ENCODE measurements at regions not wholly inside any gene's neighbourhood (a gene's known extent, or its start where the extent isn't known, plus 50 kb on each side); places are given as distances from the start of the nearest gene placed in this dataset.
A peak's percentile ranks its signal among the peaks of the same experiment; 100 is the strongest.

DNA sequence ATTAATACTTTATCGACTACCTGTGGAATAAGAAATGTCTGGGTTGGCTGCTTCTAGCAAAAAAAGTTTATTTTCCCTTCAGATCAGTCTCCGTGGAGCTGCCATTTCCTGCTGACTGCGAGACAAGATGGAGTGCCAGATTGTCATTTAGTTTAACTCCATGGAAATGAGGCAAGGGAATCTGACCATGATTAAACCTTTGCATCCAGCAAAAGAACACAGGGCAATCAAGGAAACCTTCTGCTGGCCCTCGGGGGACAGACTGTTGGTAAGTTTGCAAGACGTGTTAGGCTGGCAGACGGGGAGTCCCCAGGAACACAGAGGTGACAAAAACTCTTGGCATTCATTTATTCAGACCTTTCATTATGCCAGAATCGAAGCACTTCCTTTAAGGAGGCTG is 52.2 kb upstream of the SPACA1 start:
- Histone ChIP-seq H3K9ac (ENCODE audit: low read depth in 1 of 2, low read length in 2 of 2) (no peak overlapping the region), H3K9me3 (ENCODE audit: control insufficient read depth in 2 of 2, low read length in 2 of 2) (no peaks in the 10 kb centered on the region), H3K27me3 (ENCODE audit: control insufficient read depth in 2 of 2, insufficient read depth in 2 of 2, low read length in 2 of 2) (no peaks in the 10 kb centered on the region), H3K27ac (ENCODE audit: low read depth in 2 of 2, low read length in 2 of 2) (no peak overlapping the region), H3K4me1 (ENCODE audit: control insufficient read depth in 2 of 2, insufficient read depth in 2 of 2, low read length in 2 of 2) (no peaks in the 10 kb centered on the region), H3K4me3 (ENCODE audit: low read length in 2 of 2) (no peak overlapping the region), H3K36me3 (ENCODE audit: control insufficient read depth in 2 of 2, insufficient read depth in 2 of 2, low read length in 2 of 2) (no peaks in the 10 kb centered on the region)

DNA sequence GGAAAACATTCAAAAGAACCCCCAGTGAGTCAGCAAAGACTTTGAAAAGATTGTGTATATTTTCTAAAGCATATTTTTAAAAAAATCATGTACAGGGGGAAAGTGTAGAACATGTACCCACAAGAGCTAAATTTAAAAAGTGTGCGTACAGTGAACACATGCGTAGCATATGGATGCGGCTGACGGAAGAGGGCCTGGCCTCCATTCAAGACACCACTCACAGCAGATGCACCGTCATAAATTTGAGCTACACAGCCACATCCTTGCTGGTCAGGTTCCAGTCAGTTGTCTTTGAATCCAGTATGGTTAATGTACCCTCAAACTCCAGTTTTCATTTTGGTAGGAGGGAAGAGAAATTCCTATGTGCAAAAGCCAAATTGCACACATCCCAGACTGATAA is 54.3 kb upstream of the SPACA1 start:
- Histone ChIP-seq H3K9me3 (ENCODE audit: control insufficient read depth in 2 of 2, low read length in 2 of 2) (no peaks in the 10 kb centered on the region), H3K27ac (ENCODE audit: low read depth in 2 of 2, low read length in 2 of 2) (no peak overlapping the region), H3K36me3 (ENCODE audit: control insufficient read depth in 2 of 2, insufficient read depth in 2 of 2, low read length in 2 of 2) (no peaks in the 10 kb centered on the region), H3K9ac (ENCODE audit: low read depth in 1 of 2, low read length in 2 of 2) (no peak overlapping the region), H3K27me3 (ENCODE audit: control insufficient read depth in 2 of 2, insufficient read depth in 2 of 2, low read length in 2 of 2) (no peaks in the 10 kb centered on the region), H3K4me3 (ENCODE audit: low read length in 2 of 2) (no peak overlapping the region), H3K4me1 (ENCODE audit: control insufficient read depth in 2 of 2, insufficient read depth in 2 of 2, low read length in 2 of 2) (no peaks in the 10 kb centered on the region)

DNA sequence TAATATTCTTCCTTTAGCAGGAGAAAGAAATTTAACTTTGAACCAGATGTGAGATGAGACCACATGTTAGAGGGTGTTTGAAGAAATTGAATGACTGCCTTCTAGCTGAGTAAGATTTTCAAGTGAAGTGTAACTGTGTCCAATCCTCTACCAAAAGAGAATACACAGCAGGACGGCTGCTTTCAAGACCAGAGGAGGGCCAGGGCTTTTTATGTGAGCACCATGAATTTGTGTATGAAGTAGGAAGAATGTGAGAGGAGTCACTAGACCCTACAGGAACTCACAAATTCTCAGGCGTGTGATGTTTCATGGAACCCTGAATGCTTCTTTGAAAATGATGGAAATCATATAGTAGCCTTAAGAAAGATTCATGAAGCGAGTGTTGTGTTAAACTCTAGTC is 56.8 kb upstream of the SPACA1 start:
- Histone ChIP-seq H3K27ac (ENCODE audit: low read depth in 2 of 2, low read length in 2 of 2) (no peak overlapping the region), H3K4me3 (ENCODE audit: low read length in 2 of 2) (no peak overlapping the region), H3K9me3 (ENCODE audit: control insufficient read depth in 2 of 2, low read length in 2 of 2) (no peaks in the 10 kb centered on the region), H3K27me3 (ENCODE audit: control insufficient read depth in 2 of 2, insufficient read depth in 2 of 2, low read length in 2 of 2) (no peaks in the 10 kb centered on the region), H3K9ac (ENCODE audit: low read depth in 1 of 2, low read length in 2 of 2) (no peak overlapping the region), H3K36me3 (ENCODE audit: control insufficient read depth in 2 of 2, insufficient read depth in 2 of 2, low read length in 2 of 2) (no peaks in the 10 kb centered on the region), H3K4me1 (ENCODE audit: control insufficient read depth in 2 of 2, insufficient read depth in 2 of 2, low read length in 2 of 2) (no peaks in the 10 kb centered on the region)

DNA sequence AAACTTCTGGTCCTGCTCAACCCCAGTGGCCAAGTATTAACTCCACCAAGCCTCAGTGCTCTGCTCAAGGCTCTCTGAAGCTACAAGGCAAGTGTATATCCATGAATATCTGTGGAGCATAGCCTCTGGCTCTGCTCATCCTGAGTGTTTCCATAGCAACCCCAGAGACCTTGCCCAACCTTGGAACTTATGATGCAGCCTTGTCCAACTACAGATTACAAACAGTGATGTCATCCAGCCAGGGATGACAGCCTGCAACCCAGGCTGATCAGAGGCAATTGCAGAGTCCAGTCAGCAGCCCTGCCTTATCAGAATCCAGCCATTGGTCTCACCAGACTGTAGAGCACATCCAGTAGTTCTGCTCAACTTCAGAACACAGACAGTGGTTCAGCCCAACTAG is 65.5 kb upstream of the SPACA1 start:
- Histone ChIP-seq H3K4me1 (ENCODE audit: control insufficient read depth in 2 of 2, insufficient read depth in 2 of 2, low read length in 2 of 2) (no peaks in the 10 kb centered on the region), H3K4me3 (ENCODE audit: low read length in 2 of 2) (no peak overlapping the region), H3K36me3 (ENCODE audit: control insufficient read depth in 2 of 2, insufficient read depth in 2 of 2, low read length in 2 of 2) (no peaks in the 10 kb centered on the region), H3K27me3 (ENCODE audit: control insufficient read depth in 2 of 2, insufficient read depth in 2 of 2, low read length in 2 of 2) (no peaks in the 10 kb centered on the region), H3K27ac (ENCODE audit: low read depth in 2 of 2, low read length in 2 of 2) (no peak overlapping the region), H3K9ac (ENCODE audit: low read depth in 1 of 2, low read length in 2 of 2) (no peak overlapping the region), H3K9me3 (ENCODE audit: control insufficient read depth in 2 of 2, low read length in 2 of 2) (no peaks in the 10 kb centered on the region)

DNA sequence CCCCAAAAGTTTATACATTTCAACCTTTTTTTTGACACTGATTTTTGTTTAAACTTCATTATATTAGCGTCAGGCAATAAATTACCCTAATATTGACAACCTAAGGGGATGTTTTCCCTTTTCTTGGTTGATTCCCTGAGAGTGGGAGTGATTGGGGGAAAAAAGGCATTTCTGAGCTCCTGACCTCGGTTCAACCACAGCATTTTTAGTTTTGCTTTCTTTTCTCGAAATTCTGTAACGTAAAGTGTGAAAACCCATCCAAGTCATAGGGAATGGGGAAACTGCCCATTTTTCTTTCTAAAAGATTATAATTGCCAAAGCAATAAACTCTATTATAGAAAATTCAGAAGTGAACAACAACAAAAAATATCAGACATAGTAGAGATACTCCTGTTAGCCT is 67.9 kb upstream of the SPACA1 start:
- H3K36me3 ChIP-seq (ENCODE audit: control insufficient read depth in 2 of 2, insufficient read depth in 2 of 2, low read length in 2 of 2), result no peaks in the 10 kb centered on the region
- H3K4me3 ChIP-seq (ENCODE audit: low read length in 2 of 2), result no peak overlapping the region
- H3K9ac ChIP-seq (ENCODE audit: low read depth in 1 of 2, low read length in 2 of 2), result no peak overlapping the region
- H3K27ac ChIP-seq (ENCODE audit: low read depth in 2 of 2, low read length in 2 of 2), result no peak overlapping the region
- H3K4me1 ChIP-seq (ENCODE audit: control insufficient read depth in 2 of 2, insufficient read depth in 2 of 2, low read length in 2 of 2), result no peaks in the 10 kb centered on the region
- H3K27me3 ChIP-seq (ENCODE audit: control insufficient read depth in 2 of 2, insufficient read depth in 2 of 2, low read length in 2 of 2), result no peaks in the 10 kb centered on the region
- no peaks in the 10 kb centered on the region for H3K9me3 ChIP-seq (ENCODE audit: control insufficient read depth in 2 of 2, low read length in 2 of 2)

DNA sequence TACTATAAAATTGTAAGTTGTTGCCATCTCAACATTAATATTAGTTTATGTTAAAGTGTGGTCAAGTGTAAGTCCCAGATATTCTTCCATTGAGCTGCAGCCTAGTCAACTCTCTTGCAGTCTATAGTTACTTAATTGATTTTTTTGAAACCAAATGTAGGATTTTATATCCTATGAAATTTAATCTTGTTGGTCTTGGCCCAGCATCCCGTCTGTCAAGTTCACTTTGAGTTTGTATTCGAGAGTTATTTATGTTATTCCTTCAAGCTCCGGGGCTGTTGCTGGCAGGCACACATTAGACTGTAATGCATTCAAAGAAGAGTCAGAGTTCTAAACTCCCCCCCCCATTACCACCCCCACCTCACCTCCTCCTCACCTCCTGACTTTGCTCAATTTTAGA is 71.0 kb upstream of the SPACA1 start:
- H3K4me3 ChIP-seq (ENCODE audit: low read length in 2 of 2), result no peak overlapping the region
- H3K36me3 ChIP-seq (ENCODE audit: control insufficient read depth in 2 of 2, insufficient read depth in 2 of 2, low read length in 2 of 2), result no peaks in the 10 kb centered on the region
- H3K27ac ChIP-seq (ENCODE audit: low read depth in 2 of 2, low read length in 2 of 2), result no peak overlapping the region
- no peaks in the 10 kb centered on the region for H3K9me3 ChIP-seq (ENCODE audit: control insufficient read depth in 2 of 2, low read length in 2 of 2)
- no peaks in the 10 kb centered on the region for H3K4me1 ChIP-seq (ENCODE audit: control insufficient read depth in 2 of 2, insufficient read depth in 2 of 2, low read length in 2 of 2)
- H3K9ac ChIP-seq (ENCODE audit: low read depth in 1 of 2, low read length in 2 of 2), result no peak overlapping the region
- H3K27me3 ChIP-seq (ENCODE audit: control insufficient read depth in 2 of 2, insufficient read depth in 2 of 2, low read length in 2 of 2), result no peaks in the 10 kb centered on the region

DNA sequence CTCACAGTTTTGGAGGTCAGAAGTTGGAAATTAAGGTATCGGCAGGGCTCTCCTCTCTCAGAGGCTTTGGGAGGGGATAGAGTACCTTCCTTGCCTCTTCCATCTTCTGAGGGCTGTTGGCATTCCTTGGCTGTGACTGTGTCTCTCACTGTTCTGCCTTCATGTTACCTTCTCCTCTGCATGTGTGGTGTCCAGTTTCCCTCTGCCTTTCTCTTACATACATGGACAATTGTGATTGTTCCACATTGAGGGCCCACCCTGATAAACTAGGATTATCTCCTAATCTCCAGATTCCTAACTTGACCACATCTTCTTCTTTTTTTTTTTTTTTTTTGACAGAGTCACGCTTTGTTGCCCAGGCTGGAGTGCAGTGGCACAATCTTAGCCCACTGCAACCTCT is 72.1 kb upstream of the SPACA1 start:
- H3K9ac ChIP-seq (ENCODE audit: low read depth in 1 of 2, low read length in 2 of 2), result no peak overlapping the region
- no peaks in the 10 kb centered on the region for H3K27me3 ChIP-seq (ENCODE audit: control insufficient read depth in 2 of 2, insufficient read depth in 2 of 2, low read length in 2 of 2)
- H3K4me3 ChIP-seq (ENCODE audit: low read length in 2 of 2), result no peak overlapping the region
- no peak overlapping the region for H3K27ac ChIP-seq (ENCODE audit: low read depth in 2 of 2, low read length in 2 of 2)
- H3K9me3 ChIP-seq (ENCODE audit: control insufficient read depth in 2 of 2, low read length in 2 of 2), result no peaks in the 10 kb centered on the region
- H3K36me3 ChIP-seq (ENCODE audit: control insufficient read depth in 2 of 2, insufficient read depth in 2 of 2, low read length in 2 of 2), result no peaks in the 10 kb centered on the region
- H3K4me1 ChIP-seq (ENCODE audit: control insufficient read depth in 2 of 2, insufficient read depth in 2 of 2, low read length in 2 of 2), result no peaks in the 10 kb centered on the region

DNA sequence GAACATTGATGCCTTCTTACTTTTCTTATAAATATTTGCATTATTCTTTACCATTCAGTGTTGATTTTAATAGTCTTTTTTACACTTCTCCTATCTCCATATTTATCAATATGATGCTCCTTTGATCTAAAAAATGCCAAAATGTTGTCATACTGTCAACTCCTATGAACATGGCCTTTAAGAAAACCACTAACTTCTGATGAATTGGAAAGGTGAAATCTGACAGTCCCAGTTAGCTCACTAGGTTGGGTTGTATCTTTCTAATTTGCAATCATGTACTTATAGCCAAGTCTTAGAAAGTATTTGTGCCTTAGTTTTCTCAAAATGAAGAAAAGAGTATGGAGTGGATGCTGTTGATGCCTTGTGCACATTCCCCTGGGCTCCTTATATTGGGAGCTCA is 75.4 kb upstream of the SPACA1 start:
- Histone ChIP-seq H3K9me3 (ENCODE audit: control insufficient read depth in 2 of 2, low read length in 2 of 2) (no peaks in the 10 kb centered on the region), H3K4me3 (ENCODE audit: low read length in 2 of 2) (no peak overlapping the region), H3K36me3 (ENCODE audit: control insufficient read depth in 2 of 2, insufficient read depth in 2 of 2, low read length in 2 of 2) (no peaks in the 10 kb centered on the region), H3K9ac (ENCODE audit: low read depth in 1 of 2, low read length in 2 of 2) (no peak overlapping the region), H3K27me3 (ENCODE audit: control insufficient read depth in 2 of 2, insufficient read depth in 2 of 2, low read length in 2 of 2) (no peaks in the 10 kb centered on the region), H3K27ac (ENCODE audit: low read depth in 2 of 2, low read length in 2 of 2) (no peak overlapping the region), H3K4me1 (ENCODE audit: control insufficient read depth in 2 of 2, insufficient read depth in 2 of 2, low read length in 2 of 2) (no peaks in the 10 kb centered on the region)

DNA sequence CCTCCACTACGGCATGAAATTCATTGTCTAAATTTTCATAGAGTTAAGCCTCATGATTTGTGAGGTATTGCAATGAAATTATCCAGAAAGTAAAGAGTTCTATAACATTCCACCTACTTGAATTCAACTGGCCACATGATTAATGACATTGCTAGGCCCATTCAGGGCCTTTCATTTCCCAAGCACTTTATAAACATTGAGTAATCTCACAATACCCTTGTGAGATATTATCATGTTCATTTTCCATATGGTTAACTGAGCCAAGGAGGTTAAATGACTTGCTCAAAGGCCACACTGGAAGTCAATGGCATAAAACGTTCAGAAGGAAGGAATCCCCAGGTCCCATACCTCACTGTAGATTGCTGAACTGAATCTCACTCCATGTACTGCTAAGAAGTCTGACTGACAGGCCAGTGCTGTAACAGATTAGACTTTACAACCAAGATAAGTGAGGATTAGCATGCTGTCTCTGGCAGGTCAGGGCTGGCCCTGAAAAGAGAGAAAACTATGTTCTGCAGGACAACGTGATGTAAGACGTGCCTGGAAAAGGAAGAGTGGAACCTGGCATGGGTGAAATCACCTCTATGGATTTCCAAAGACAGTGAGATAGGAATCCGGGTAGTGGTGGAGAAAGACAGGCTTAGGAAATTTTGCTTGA is 75.9 kb upstream of the SPACA1 start:
- Histone ChIP-seq H3K36me3 (ENCODE audit: control insufficient read depth in 2 of 2, insufficient read depth in 2 of 2, low read length in 2 of 2) (no peaks in the 10 kb centered on the region), H3K4me1 (ENCODE audit: control insufficient read depth in 2 of 2, insufficient read depth in 2 of 2, low read length in 2 of 2) (no peaks in the 10 kb centered on the region), H3K27me3 (ENCODE audit: control insufficient read depth in 2 of 2, insufficient read depth in 2 of 2, low read length in 2 of 2) (peaks cover 0 to under 1% of the 10 kb centered on the region in 2 donors), H3K9me3 (ENCODE audit: control insufficient read depth in 2 of 2, low read length in 2 of 2) (no peaks in the 10 kb centered on the region), H3K27ac (ENCODE audit: low read depth in 2 of 2, low read length in 2 of 2) (no peak overlapping the region), H3K9ac (ENCODE audit: low read depth in 1 of 2, low read length in 2 of 2) (no peak overlapping the region), H3K4me3 (ENCODE audit: low read length in 2 of 2) (no peak overlapping the region)

DNA sequence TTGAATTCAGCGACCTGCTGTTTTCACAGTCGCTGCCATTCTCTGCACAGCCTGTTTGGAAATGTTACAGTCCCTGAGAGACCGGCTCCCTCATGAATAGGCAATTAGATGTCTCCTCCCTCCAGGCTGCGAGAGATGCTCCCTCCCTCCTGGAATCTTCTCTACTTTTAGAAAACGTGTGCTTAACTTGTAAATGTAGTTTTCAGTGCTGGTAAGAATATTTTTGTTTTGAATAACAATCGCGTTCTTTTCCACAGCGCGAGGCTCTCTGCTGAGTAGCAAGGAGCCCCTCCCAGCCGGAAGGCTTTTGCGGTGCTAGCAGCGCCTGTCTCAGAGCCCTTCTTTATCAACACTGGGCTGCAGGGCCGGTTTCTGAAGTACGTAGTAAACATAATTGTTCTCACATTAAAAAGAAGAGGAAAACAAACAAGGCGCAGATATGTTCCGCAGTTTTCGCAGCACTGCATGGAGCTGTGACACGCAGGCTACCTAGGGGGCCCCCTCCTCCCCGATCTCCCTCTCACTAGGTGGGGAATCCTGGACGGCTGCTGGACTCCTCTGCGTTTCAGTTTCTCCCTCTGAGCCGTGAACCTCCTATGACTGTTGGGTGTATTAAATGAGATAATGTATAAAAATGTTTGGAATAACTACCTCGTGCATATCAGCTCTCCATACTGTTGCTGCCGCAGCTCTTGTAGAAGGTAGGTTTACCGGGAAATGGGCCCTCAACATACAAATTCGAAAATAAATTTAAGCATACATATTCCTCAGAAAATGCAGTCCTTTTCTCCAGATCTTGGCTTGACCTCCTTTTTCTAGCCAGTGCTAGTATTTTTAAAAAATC is 79.0 kb upstream of the SPACA1 start:
- H3K9ac ChIP-seq (ENCODE audit: low read depth in 1 of 2, low read length in 2 of 2), result no peak overlapping the region
- no peaks in the 10 kb centered on the region for H3K4me1 ChIP-seq (ENCODE audit: control insufficient read depth in 2 of 2, insufficient read depth in 2 of 2, low read length in 2 of 2)
- no peaks in the 10 kb centered on the region for H3K9me3 ChIP-seq (ENCODE audit: control insufficient read depth in 2 of 2, low read length in 2 of 2)
- peak overlapping the region; percentile 6 to 59 for H3K4me3 ChIP-seq (ENCODE audit: low read length in 2 of 2)
- H3K27ac ChIP-seq (ENCODE audit: low read depth in 2 of 2, low read length in 2 of 2), result no peak overlapping the region
- H3K36me3 ChIP-seq (ENCODE audit: control insufficient read depth in 2 of 2, insufficient read depth in 2 of 2, low read length in 2 of 2), result no peaks in the 10 kb centered on the region
- peaks cover 0 to 2% of the 10 kb centered on the region in 2 donors for H3K27me3 ChIP-seq (ENCODE audit: control insufficient read depth in 2 of 2, insufficient read depth in 2 of 2, low read length in 2 of 2)
